ENCODE measurements at regions not wholly inside any gene's neighbourhood (a gene's known extent, or its start where the extent isn't known, plus 50 kb on each side); places are given as distances from the start of the nearest gene placed in this dataset.

- Histone ChIP-seq H3K9me3 (no peaks in the 10 kb centered on the region), H3K27me3 (no peaks in the 10 kb centered on the region), H3K4me1 (no peaks in the 10 kb centered on the region), H3K36me3 (ENCODE audit: low read depth, missing control alignments) (no peaks in the 10 kb centered on the region), H3K4me3 (no peak overlapping the region), H3K27ac (no peak overlapping the region)
- 95 to 96% methylated on average over 3 of the region's 3 CpGs for WGBS, 2 donors
- intact Hi-C loops (cut with DNase I; ENCODE audit: low total_unique reads) = no loop called here
- DNase-seq = no peak
- TF ChIP-seq POLR2A (IDR thresholded peaks at IDR 0.05) = no peak
- no peak for TF ChIP-seq CTCF (IDR thresholded peaks at IDR 0.05)
Measured at GRCh38 chr2:111665551-111666116, 218.4 kb downstream of the ANAPC1 start.

GRCh38 chr2:111666160-111666559, 217.8 kb downstream of the ANAPC1 start:
- Histone ChIP-seq H3K27me3 (no peaks in the 10 kb centered on the region), H3K4me1 (no peaks in the 10 kb centered on the region), H3K36me3 (ENCODE audit: low read depth, missing control alignments) (no peaks in the 10 kb centered on the region), H3K4me3 (no peak overlapping the region), H3K9me3 (no peaks in the 10 kb centered on the region), H3K27ac (no peak overlapping the region)
- WGBS, 2 donors = 94 to 98% methylated on average over 2 of the region's 2 CpGs
- intact Hi-C loops (cut with DNase I; ENCODE audit: low total_unique reads) = no loop called here
- DNase-seq = no peak
- TF ChIP-seq POLR2A (IDR thresholded peaks at IDR 0.05) (no peak), CTCF (IDR thresholded peaks at IDR 0.05) (no peak)

GRCh38 chr2:111667001-111667400, 217.0 kb downstream of the ANAPC1 start:
- intact Hi-C loops (cut with DNase I; ENCODE audit: low total_unique reads) = no loop called here
- H3K4me1 ChIP-seq = no peaks in the 10 kb centered on the region
- no peaks in the 10 kb centered on the region for H3K27me3 ChIP-seq
- no peak for DNase-seq
- no peak overlapping the region for H3K4me3 ChIP-seq
- TF ChIP-seq CTCF (IDR thresholded peaks at IDR 0.05) (no peak), POLR2A (IDR thresholded peaks at IDR 0.05) (no peak)
- H3K9me3 ChIP-seq = no peaks in the 10 kb centered on the region
- no peak overlapping the region for H3K27ac ChIP-seq
- no peaks in the 10 kb centered on the region for H3K36me3 ChIP-seq (ENCODE audit: low read depth, missing control alignments)
- 81 to 89% methylated on average over 8 of the region's 8 CpGs for WGBS, 2 donors

DNA sequence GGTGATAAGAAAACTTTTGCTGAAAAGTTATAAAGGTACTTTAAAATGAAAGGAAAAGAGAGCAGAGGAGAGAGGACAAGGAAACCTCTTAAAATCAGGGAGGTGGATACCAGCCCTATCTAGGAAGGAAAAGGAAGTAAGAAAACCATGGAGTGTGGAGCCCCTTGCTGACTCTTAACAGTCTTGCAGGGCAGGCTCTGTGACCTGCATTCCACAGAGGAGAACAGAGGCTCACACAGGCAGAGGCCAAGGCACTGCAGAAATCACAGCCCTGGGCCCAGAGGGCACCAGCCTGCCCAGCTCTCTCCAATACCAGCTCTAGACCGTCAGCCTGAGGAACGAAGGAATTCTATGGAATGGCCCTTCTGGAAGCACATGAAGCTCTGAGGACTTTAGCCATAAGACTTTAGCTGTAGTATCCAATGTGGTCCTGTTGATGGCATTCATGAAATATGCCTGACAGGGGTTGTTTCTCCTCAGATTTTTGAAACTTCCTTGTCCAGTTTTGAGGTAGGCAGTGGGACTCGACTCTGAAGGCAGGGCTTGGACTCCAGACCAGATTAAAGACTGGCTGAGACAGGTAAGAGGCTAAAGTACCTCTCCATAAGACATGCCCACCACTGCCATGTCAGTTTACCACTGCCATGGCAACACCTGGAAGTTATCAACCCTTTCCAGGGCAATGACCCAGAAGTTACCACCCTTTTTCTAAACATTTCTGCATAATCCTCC, 216.3 kb downstream of the ANAPC1 start:
- H3K9me3 ChIP-seq = no peaks in the 10 kb centered on the region
- H3K4me3 ChIP-seq = no peak overlapping the region
- no peaks in the 10 kb centered on the region for H3K36me3 ChIP-seq (ENCODE audit: low read depth, missing control alignments)
- WGBS, 2 donors = 67 to 81% methylated on average over 3 of the region's 3 CpGs
- DNase-seq = no peak
- no peaks in the 10 kb centered on the region for H3K27me3 ChIP-seq
- H3K4me1 ChIP-seq = no peaks in the 10 kb centered on the region
- intact Hi-C loops (cut with DNase I; ENCODE audit: low total_unique reads) = no loop called here
- no peak for TF ChIP-seq CTCF (IDR thresholded peaks at IDR 0.05)
- no peak for TF ChIP-seq POLR2A (IDR thresholded peaks at IDR 0.05)
- H3K27ac ChIP-seq = no peak overlapping the region

GRCh38 chr2:111668274-111668616, 215.7 kb downstream of the ANAPC1 start:
- no peak for TF ChIP-seq CTCF (IDR thresholded peaks at IDR 0.05)
- no peak for TF ChIP-seq POLR2A (IDR thresholded peaks at IDR 0.05)
- Histone ChIP-seq H3K27ac (no peak overlapping the region), H3K36me3 (ENCODE audit: low read depth, missing control alignments) (no peaks in the 10 kb centered on the region), H3K4me1 (no peaks in the 10 kb centered on the region), H3K27me3 (no peaks in the 10 kb centered on the region), H3K9me3 (no peaks in the 10 kb centered on the region), H3K4me3 (no peak overlapping the region)
- intact Hi-C loops (cut with DNase I; ENCODE audit: low total_unique reads) = no loop called here
- 95 to 100% methylated on average over 4 of the region's 4 CpGs for WGBS, 2 donors
- DNase-seq = no peak
